ENCODE measurements at regions not wholly inside any gene's neighbourhood (a gene's known extent, or its start where the extent isn't known, plus 50 kb on each side); places are given as distances from the start of the nearest gene placed in this dataset.
A peak's percentile ranks its signal among the peaks of the same experiment; 100 is the strongest.

DNA sequence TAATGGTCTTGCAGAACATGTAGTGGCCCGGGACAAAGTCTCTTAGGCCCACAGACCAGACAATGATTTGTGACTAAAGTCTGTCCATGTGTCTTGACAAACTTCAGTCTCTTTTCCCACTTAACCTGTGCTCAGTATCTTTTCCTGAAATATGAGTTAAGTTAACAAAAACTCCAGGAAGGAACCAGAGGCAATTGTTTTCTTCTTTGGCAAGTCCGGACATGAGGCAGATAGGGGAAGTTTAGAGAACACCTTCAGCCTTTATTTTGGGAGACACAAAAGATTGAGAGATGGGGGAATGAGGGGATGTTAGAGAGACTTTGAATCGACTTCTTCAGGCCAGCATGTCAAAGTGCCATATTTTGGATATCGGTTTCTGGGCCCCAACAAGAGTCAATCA, 80.2 kb upstream of the FRMPD4 start:
- ATAC-seq (no peak), DNase-seq (ENCODE audit: low spot score) (no peak)
- CTCF ChIA-PET: no interaction called here
- Mint-ChIP-seq H3K27ac (no peak overlapping the region), H3K27me3 (ENCODE audit: low read depth) (no peaks in the 10 kb centered on the region), H3K4me3 (no peak overlapping the region), H3K36me3 (no peaks in the 10 kb centered on the region), H3K9me3 (0 out of 2 replicates have a peak, but pooled peaks cover 7% of the 10 kb centered on the region), H3K4me1 (no peaks in the 10 kb centered on the region)
- POLR2A ChIA-PET: no interaction called here
- TF ChIP-seq, protein P1, sequence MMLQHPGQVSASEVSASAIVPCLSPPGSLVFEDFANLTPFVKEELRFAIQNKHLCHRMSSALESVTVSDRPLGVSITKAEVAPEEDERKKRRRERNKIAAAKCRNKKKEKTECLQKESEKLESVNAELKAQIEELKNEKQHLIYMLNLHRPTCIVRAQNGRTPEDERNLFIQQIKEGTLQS (CRISPR knock-in tag; conservative IDR thresholded peaks at IDR 0.05): no peak

DNA sequence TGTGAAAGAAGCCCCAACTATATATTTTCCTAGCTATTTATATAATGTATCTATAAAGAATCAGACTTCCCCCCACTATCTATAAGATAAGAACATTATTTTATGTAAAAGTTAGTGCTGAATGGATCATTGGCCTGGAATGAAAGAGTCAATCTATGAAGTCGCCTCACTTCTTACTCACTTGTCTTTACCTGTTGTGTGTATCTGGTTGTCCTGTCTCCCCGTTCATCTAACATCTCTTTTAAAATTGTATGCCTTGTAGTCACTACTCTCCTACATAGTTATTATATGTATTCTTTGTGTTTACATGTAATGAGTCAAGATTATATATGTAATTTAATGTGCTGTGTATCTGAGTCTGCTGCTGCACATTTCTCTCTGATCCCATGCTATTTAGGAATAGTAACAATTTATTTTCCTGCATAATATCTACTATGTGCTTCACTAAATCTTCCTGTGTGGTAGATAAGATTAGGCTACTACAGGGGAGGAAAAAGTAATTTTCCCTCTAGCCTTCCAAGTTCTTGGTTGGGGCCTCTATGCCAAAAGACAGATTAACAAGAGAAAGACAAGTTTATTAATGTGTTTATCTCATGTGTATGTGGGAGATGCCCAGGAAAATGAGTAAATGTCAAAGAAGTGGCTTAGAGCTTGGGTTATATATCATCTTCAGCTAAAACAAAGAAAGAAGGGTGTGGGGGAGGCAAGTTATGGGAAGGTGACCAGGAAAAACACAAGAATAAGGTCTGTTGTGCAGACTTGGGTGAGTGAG, 77.6 kb upstream of the FRMPD4 start:
- Mint-ChIP-seq H3K27me3 (ENCODE audit: low read depth) (no peaks in the 10 kb centered on the region), H3K4me3 (no peak overlapping the region), H3K9me3 (0 out of 2 replicates have a peak, but pooled peaks cover 7% of the 10 kb centered on the region), H3K4me1 (peaks cover 4% of the 10 kb centered on the region; the same call in 1 of the 2 replicates), H3K27ac (no peak overlapping the region), H3K36me3 (no peaks in the 10 kb centered on the region)
- TF ChIP-seq NFATC4 (CRISPR knock-in tag; IDR thresholded peaks at IDR 0.05): no peak
- TF ChIP-seq, protein P2, sequence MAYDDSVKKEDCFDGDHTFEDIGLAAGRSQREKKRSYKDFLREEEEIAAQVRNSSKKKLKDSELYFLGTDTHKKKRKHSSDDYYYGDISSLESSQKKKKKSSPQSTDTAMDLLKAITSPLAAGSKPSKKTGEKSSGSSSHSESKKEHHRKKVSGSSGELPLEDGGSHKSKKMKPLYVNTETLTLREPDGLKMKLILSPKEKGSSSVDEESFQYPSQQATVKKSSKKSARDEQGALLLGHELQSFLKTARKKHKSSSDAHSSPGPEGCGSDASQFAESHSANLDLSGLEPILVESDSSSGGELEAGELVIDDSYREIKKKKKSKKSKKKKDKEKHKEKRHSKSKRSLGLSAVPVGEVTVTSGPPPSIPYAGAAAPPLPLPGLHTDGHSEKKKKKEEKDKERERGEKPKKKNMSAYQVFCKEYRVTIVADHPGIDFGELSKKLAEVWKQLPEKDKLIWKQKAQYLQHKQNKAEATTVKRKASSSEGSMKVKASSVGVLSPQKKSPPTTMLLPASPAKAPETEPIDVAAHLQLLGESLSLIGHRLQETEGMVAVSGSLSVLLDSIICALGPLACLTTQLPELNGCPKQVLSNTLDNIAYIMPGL (CRISPR knock-in tag; IDR thresholded peaks at IDR 0.05): no peak
- TF ChIP-seq GABPB1 (CRISPR knock-in tag; IDR thresholded peaks at IDR 0.05): no peak
- TF ChIP-seq, protein P3, sequence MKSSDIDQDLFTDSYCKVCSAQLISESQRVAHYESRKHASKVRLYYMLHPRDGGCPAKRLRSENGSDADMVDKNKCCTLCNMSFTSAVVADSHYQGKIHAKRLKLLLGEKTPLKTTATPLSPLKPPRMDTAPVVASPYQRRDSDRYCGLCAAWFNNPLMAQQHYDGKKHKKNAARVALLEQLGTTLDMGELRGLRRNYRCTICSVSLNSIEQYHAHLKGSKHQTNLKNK (CRISPR knock-in tag; IDR thresholded peaks at IDR 0.05): no peak
- ChIA-PET POLR2A (no interaction called here), CTCF (interaction anchor here (0.6 kb wide), 1 partner anchor 62 kb away, joined by 3 read pairs; no protein-coding TSS in a partner anchor)
- DNase-seq (ENCODE audit: low spot score): no peak
- ATAC-seq: no peak

DNA sequence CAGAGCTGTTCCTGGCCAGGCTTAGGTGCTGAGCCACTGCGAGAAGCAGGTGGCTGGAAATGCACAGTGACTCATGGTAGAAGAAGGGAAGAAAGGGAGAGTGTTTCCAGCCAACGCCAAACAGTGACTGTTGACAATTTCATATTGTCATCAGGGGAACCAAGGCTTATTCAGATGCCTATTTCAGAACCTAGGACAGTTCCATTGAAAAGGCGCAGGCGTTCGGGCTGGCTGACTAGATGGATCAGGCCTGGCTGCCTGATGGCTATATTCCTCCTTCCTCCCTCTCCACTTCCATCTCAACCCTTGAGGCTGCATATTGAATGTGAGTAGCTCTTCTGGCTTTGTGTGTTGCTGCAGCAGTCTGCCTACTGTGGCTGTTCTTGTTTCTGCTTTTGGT, 73.0 kb upstream of the FRMPD4 start:
- H3K4me1 Mint-ChIP-seq: peaks cover 4% of the 10 kb centered on the region; the same call in 1 of the 2 replicates
- POLR2A ChIA-PET: no interaction called here
- H3K27me3 Mint-ChIP-seq (ENCODE audit: low read depth): no peaks in the 10 kb centered on the region
- CTCF ChIA-PET: interaction anchor here (0.5 kb wide), 1 partner anchor 97 kb away, joined by 5 read pairs; no protein-coding TSS in a partner anchor
- no peaks in the 10 kb centered on the region for H3K36me3 Mint-ChIP-seq
- DNase-seq (ENCODE audit: low spot score) (peak; percentile 25), ATAC-seq (peak; percentile 90)
- no peak overlapping the region for H3K4me3 Mint-ChIP-seq
- no peak overlapping the region for H3K27ac Mint-ChIP-seq
- no peaks in the 10 kb centered on the region for H3K9me3 Mint-ChIP-seq
- TF ChIP-seq, protein P4, sequence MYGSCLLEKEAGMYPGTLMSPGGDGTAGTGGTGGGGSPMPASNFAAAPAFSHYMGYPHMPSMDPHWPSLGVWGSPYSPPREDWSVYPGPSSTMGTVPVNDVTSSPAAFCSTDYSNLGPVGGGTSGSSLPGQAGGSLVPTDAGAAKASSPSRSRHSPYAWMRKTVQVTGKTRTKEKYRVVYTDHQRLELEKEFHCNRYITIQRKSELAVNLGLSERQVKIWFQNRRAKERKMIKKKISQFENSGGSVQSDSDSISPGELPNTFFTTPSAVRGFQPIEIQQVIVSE (CRISPR knock-in tag; IDR thresholded peaks at IDR 0.05; ENCODE audit: borderline replicate concordance): no peak
- TF ChIP-seq TEAD1 (CRISPR knock-in tag; IDR thresholded peaks at IDR 0.05): no peak
- TF ChIP-seq, protein P5, sequence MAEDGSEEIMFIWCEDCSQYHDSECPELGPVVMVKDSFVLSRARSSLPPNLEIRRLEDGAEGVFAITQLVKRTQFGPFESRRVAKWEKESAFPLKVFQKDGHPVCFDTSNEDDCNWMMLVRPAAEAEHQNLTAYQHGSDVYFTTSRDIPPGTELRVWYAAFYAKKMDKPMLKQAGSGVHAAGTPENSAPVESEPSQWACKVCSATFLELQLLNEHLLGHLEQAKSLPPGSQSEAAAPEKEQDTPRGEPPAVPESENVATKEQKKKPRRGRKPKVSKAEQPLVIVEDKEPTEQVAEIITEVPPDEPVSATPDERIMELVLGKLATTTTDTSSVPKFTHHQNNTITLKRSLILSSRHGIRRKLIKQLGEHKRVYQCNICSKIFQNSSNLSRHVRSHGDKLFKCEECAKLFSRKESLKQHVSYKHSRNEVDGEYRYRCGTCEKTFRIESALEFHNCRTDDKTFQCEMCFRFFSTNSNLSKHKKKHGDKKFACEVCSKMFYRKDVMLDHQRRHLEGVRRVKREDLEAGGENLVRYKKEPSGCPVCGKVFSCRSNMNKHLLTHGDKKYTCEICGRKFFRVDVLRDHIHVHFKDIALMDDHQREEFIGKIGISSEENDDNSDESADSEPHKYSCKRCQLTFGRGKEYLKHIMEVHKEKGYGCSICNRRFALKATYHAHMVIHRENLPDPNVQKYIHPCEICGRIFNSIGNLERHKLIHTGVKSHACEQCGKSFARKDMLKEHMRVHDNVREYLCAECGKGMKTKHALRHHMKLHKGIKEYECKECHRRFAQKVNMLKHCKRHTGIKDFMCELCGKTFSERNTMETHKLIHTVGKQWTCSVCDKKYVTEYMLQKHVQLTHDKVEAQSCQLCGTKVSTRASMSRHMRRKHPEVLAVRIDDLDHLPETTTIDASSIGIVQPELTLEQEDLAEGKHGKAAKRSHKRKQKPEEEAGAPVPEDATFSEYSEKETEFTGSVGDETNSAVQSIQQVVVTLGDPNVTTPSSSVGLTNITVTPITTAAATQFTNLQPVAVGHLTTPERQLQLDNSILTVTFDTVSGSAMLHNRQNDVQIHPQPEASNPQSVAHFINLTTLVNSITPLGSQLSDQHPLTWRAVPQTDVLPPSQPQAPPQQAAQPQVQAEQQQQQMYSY (CRISPR knock-in tag; IDR thresholded peaks at IDR 0.05): no peak
- TF ChIP-seq ELF4 (CRISPR knock-in tag; IDR thresholded peaks at IDR 0.05; ENCODE audit: low read depth): no peak
- TF ChIP-seq, protein P6, sequence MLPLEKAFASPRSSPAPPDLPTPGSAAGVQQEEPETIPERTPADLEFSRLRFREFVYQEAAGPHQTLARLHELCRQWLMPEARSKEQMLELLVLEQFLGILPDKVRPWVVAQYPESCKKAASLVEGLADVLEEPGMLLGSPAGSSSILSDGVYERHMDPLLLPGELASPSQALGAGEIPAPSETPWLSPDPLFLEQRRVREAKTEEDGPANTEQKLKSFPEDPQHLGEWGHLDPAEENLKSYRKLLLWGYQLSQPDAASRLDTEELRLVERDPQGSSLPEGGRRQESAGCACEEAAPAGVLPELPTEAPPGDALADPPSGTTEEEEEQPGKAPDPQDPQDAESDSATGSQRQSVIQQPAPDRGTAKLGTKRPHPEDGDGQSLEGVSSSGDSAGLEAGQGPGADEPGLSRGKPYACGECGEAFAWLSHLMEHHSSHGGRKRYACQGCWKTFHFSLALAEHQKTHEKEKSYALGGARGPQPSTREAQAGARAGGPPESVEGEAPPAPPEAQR (CRISPR knock-in tag; IDR thresholded peaks at IDR 0.05): no peak
- TF ChIP-seq HMGA2 (CRISPR knock-in tag; IDR thresholded peaks at IDR 0.05): no peak
- TF ChIP-seq SOX15 (CRISPR knock-in tag; IDR thresholded peaks at IDR 0.05): no peak
- TF ChIP-seq, protein P7, sequence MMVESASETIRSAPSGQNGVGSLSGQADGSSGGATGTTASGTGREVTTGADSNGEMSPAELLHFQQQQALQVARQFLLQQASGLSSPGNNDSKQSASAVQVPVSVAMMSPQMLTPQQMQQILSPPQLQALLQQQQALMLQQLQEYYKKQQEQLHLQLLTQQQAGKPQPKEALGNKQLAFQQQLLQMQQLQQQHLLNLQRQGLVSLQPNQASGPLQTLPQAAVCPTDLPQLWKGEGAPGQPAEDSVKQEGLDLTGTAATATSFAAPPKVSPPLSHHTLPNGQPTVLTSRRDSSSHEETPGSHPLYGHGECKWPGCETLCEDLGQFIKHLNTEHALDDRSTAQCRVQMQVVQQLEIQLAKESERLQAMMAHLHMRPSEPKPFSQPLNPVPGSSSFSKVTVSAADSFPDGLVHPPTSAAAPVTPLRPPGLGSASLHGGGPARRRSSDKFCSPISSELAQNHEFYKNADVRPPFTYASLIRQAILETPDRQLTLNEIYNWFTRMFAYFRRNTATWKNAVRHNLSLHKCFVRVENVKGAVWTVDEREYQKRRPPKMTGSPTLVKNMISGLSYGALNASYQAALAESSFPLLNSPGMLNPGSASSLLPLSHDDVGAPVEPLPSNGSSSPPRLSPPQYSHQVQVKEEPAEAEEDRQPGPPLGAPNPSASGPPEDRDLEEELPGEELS (CRISPR knock-in tag; IDR thresholded peaks at IDR 0.05): no peak
- TF ChIP-seq, protein P8, sequence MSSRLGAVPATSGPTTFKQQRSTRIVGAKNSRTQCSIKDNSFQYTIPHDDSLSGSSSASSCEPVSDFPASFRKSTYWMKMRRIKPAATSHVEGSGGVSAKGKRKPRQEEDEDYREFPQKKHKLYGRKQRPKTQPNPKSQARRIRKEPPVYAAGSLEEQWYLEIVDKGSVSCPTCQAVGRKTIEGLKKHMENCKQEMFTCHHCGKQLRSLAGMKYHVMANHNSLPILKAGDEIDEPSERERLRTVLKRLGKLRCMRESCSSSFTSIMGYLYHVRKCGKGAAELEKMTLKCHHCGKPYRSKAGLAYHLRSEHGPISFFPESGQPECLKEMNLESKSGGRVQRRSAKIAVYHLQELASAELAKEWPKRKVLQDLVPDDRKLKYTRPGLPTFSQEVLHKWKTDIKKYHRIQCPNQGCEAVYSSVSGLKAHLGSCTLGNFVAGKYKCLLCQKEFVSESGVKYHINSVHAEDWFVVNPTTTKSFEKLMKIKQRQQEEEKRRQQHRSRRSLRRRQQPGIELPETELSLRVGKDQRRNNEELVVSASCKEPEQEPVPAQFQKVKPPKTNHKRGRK (CRISPR knock-in tag; IDR thresholded peaks at IDR 0.05; ENCODE audit: borderline replicate concordance): no peak
- TF ChIP-seq, protein P9, sequence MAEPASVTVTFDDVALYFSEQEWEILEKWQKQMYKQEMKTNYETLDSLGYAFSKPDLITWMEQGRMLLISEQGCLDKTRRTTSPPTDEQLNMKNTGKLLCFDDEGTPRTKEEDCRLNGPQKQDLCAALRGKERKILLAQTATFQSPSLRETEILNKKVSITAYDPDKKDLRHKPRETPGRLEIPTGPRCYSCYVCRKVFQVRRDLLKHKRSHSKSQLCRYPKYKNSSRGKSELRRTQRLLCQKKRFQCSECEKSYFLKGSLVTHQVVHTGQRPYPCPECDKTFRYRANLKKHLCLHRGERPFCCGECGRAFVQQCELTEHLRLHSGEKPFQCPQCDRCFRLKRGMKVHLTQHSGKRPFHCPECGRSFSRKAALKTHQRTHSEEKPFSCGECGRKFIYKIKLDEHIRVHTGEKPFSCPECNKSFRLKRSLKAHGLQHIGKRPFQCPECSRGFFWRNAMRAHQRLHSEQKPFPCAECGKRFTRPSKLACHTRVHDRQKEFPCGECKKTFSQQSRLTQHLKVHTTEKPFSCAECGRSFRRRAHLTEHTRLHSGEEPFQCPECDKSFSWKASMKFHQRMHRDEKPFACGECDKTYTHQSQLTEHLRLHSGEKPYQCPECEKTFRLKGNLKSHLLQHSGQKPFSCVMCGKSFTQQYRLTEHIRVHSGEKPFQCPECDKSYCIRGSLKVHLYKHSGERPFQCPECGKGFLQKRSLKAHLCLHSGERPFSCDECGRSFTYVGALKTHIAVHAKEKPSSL (CRISPR knock-in tag; conservative IDR thresholded peaks at IDR 0.05): no peak
- TF ChIP-seq NR1H2 (CRISPR knock-in tag; IDR thresholded peaks at IDR 0.05): no peak
